ENCODE measurements at regions not wholly inside any gene's neighbourhood (a gene's known extent, or its start where the extent isn't known, plus 50 kb on each side); places are given as distances from the start of the nearest gene placed in this dataset.
A peak's percentile ranks its signal among the peaks of the same experiment; 100 is the strongest.

- Histone ChIP-seq H3K4me3 (replicated peaks; ENCODE audit: insufficient read depth, low read length) (no peak overlapping the region), H3K27me3 (ENCODE audit: insufficient read depth, poor library complexity, severe bottlenecking) (no peaks in the 10 kb centered on the region), H3K27ac (replicated peaks) (no peak overlapping the region)
- DNase-seq (ENCODE audit: low read depth in 1 of 2, low spot score in 1 of 2): peak in 1 of 2 experiments; percentile 3
- TF ChIP-seq REST (IDR thresholded peaks at IDR 0.05; ENCODE audit: insufficient replicate concordance, low read depth): no peak
These were observed 124.6 kb downstream of the LRATD1 start for GRCh38 chr2:14756981-14757657.

- no peak for DNase-seq (ENCODE audit: low read depth in 1 of 2, low spot score in 1 of 2)
- TF ChIP-seq CTCF (IDR thresholded peaks at IDR 0.05; ENCODE audit: insufficient read depth, low read length) (no peak), REST (IDR thresholded peaks at IDR 0.05; ENCODE audit: insufficient replicate concordance, low read depth) (no peak), SPI1 (IDR thresholded peaks at IDR 0.05; ENCODE audit: borderline replicate concordance, low read depth) (no peak), GABPA (IDR thresholded peaks at IDR 0.05; ENCODE audit: low read depth) (no peak), POLR2AphosphoS5 (IDR thresholded peaks at IDR 0.05; ENCODE audit: low read depth) (no peak)
These were observed 126.6 kb downstream of the LRATD1 start for GRCh38 chr2:14759082-14759481.

GRCh38 chr2:14760169-14760568 lies 127.7 kb downstream of the LRATD1 start:
- Histone ChIP-seq H3K27ac (replicated peaks) (no peak overlapping the region), H3K4me3 (replicated peaks; ENCODE audit: insufficient read depth, low read length) (no peak overlapping the region), H3K27me3 (ENCODE audit: insufficient read depth, poor library complexity, severe bottlenecking) (no peaks in the 10 kb centered on the region)
- TF ChIP-seq REST (IDR thresholded peaks at IDR 0.05; ENCODE audit: insufficient replicate concordance, low read depth) (no peak), POLR2AphosphoS5 (IDR thresholded peaks at IDR 0.05; ENCODE audit: low read depth) (no peak), CTCF (IDR thresholded peaks at IDR 0.05; ENCODE audit: insufficient read depth, low read length) (no peak), GABPA (IDR thresholded peaks at IDR 0.05; ENCODE audit: low read depth) (no peak)
- DNase-seq (ENCODE audit: low read depth in 1 of 2, low spot score in 1 of 2): no peak

More at GRCh38 chr2:14759082-14759481, 126.6 kb downstream of the LRATD1 start:
- no peak overlapping the region for H3K27ac ChIP-seq (replicated peaks)
- H3K27me3 ChIP-seq (ENCODE audit: insufficient read depth, poor library complexity, severe bottlenecking): no peaks in the 10 kb centered on the region
- H3K4me3 ChIP-seq (replicated peaks; ENCODE audit: insufficient read depth, low read length): no peak overlapping the region

Measured in HL-60 (cell line).